GM19324 (cell line): ENCODE measurements at regions not wholly inside any gene's neighbourhood (a gene's known extent, or its start where the extent isn't known, plus 50 kb on each side); places are given as distances from the start of the nearest gene placed in this dataset.

ENCODE experiments used
- ATAC-seq: cut with Tn5 transposase; IDR thresholded peaks from one replicate; pipeline ENCODE4 v1.9.1; 2021; ENCODE audit warnings: mild to moderate bottlenecking, moderate library complexity; ENCODE audit not compliant: unreplicated experiment, low FRiP score

DNA sequence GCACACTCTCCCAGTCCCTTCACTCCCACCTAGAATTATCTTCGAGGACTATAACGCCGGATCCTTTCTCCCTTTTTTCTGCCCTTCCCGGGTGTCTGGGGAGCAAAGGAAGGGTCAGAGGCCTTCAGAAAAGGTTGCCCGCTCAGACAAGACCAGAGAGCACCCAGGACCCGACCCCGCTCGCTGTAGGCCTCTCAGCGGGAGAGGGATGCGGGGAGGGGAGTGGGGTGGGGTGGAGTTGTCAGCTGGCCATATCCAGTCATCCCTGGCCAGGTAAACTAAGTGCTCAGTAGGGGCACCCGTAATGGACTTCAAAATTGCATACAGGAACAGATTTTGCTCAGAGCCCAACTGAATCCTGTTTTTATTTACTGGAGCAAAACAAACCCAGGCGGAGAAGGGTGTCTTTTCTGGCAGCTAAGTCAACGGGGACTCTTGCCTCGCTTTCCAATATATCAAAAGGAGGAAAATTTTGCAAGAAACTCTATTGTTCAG, 65.0 kb downstream of the NOL4 start:
- ATAC-seq, result no peak

DNA sequence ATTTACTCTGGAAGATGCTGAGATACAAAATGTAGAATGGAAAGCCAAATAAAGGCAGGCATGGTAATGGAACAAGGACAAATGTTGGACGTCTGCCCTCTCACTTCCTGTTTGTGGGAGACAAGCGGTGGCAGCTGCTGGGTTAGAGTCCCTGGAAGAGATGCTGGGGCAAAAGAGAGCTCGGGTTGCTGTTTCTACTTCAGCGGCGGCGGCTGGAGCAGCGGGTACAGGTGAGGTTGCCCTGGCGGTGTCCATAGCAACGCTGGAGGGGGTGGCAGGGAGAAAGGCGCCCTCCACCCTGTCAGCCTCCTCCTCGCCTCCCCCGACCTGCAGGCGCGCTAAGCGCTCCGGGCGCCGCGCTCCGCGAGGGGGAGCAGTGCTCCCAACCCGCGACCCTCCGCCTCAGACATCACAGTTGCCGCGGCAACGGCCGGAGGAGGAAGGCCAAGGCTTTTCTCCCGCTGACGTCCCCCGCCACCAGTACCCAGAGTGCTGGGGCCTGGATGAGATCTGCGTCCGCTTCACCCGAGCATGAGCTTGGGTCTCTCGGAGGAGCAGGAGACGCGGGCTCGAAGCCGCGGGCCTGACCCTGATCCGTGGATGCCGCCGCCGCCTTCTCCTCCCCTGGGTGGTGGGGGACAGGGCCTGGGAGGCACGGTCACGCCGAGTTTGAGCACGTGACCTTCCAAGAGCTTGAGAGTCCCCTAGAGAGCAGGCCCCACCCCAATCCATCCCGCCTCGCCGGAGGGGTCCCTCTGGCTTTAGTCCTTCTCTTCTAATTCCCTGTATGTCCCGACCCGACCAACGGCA, 65.6 kb downstream of the NOL4 start:
- ATAC-seq, result no peak

DNA sequence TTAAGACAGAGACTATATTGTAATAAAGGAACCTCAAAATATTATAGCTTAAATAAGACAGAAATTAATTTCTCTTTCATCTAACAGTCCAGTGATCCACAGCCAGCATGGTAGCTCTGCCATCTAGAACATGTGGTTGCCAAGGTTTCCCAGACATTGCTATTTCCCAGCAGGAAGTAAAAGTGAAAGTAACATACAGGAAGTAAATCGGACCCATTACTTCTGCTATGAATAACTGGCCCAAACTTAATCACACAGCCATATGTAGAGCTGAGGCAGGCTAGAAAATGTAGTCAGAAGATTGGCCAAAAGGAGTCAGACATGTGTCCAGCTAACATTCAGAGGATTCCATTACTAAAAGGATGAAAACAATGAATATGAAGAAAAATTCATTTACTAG, 71.0 kb downstream of the NOL4 start:
- ATAC-seq, result no peak

DNA sequence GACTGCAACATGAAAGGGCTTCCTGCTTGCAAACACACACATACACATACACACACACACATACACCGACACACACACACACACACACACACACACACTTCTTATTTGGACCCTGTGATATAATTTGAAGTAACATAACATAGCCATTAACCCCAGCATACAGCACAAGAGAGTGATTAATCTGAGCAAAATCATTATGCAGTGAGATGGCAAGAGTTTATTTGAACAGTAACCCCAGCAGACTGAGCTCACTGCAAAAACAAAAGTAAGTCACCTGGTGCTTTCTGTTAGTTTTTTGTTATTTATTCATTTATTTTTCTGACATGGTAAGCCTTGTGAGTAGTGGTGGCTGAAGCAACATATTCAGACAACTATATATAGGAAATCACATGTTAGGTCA, 93.7 kb downstream of the NOL4 start:
- no peak for ATAC-seq

DNA sequence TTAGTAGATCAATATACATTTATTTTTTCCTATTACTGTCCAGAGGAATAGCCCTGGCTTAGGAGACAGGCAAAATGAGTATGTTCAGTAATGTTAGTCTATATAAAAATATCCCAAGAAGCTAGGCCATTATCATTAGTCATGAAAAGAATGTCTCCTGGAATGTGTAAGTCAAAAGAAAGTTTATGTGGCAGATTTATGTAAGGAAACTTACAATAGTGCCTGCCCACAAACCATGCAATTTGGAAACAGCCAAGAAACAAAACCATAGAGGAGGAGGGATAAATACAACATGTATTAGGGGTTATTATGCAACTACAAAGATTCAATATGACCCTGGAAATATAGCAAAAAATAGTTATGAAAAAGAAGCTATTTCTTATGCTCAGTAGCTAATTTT, 96.3 kb downstream of the NOL4 start:
- no peak for ATAC-seq

DNA sequence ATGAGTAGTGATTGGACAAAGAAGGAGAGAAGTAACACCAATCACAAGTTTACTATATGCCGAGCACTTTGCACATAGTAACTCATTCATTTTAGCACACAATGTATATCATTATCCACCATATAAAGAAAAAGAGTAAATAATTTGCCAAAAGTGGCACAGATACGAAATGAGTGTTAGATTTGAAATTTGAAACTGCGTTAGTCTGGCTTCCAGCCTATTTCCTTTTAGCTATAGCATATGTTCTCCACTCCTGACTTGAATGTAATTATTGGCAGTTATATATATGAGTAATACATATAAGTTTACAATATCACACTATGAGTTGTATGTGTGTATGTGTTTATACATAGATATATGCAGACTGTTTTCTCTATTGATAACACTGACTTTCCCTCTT, 98.6 kb downstream of the NOL4 start:
- no peak for ATAC-seq

DNA sequence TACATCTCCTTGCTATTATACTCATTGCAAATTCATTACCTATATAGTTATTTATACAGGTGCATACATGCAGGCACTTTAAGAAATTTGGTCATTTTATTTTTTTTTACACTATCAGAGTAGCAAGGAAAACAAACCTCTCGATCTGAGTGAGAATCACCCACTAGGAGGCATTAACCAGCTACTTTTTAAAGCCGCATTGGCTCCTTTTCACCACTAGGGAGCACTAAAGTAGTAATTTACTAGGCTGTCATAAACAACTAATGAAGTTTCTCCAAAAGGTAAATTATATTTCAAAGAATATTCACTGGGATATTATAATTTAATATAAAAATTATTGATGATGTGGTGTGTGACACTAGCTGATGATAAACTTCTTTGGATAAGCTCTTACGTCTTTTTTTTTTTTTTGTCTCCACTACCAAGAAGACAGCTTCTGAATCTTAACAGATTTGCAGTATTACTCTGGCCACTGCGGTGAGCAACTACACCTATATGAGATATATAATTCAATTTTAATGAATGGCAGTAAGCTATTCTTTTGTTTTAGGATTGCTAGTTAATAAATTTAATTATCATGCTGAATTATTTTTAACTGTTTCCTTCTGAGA, 101.9 kb downstream of the NOL4 start:
- peak; percentile 81 for ATAC-seq

DNA sequence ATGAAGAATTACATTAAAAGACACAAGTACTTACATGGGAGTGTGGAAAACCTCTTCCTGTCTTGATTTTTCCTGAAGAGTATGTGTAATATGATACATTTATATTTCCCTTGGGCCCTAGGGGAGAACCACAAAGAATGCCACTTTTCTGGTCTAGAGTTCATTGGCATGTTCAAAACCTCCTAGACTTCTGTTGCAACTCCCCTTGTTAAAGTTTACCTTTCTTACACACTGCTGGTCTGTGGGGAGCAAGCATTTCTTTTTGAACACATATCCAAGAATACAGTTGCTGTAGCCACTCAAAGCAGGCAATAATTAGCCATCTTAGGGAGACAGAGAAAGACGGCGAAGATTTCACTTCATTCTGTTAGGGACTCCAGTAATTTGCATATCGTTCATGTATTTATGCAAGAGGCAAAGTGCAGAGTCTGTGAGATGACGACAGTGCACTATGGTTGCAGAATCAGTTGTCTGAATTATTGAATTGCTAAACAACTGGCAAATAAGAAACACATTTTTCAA, 103.5 kb downstream of the NOL4 start:
- ATAC-seq, result no peak

DNA sequence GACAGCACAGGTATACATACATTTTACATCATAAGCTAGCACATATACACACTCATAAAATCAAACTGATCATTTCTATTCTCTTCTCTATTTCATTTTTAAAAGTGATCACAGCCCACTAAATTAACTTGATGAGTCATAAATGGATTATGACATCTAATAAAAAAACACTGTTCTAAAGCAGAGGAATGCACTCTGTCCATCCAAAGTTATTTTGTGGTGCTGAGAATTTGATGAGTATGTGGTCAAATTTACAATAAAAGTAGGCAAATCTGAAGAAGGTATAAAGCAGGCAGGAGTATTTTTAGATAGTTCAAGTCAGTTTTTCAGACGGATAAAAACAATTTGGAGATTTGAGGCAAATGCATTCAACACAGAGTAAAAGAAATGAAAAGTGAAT, 104.4 kb downstream of the NOL4 start:
- ATAC-seq, result no peak

DNA sequence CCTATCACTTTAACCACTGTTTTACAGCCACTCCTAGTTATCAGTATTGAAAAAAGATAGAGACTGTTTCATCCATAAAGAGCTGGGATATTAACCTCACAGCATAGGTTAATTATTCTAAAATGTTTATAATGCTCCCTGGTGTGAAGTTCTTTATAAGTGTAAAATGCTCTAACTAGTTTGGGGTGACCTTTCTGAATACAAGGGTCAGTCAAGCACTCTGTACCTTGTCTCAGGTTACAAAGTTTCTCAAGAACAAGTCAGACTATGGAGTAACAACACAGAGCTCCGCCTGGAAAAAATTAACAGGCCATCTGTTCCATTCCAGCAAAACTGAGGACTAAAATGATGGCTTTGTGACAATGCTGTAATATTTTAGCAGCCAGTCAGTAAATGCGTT, 107.4 kb downstream of the NOL4 start:
- ATAC-seq, result no peak

DNA sequence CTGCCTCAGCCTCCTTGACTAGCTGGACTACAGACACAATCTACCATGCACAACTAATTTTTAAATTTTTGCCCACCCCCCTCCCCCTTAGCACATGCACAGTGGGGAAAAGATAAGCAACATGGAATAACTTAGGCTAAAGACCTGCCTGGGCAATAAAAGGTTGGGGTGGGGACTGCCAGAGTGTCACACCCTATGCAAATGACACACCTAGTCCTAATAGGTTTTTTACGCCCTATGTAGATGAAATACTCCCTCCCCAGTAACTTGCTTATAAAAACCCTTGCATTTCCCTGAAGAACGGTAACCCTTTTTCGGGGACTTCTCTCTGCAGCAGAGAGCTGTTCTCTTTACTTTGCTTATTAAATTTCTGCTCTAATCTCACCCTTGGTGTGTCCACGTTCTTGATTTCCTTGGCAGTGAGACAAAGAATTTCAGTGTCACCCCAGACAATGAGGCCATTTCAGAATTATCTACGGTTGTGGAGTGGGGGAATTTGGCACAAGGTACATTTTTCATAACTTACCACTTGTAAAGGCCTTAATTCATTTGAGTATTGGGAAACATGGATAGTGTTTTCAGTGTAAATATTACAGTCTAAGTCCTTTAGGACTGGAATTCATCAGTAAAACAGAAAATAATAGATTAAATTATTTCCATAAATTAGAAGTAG, 109.2 kb downstream of the NOL4 start:
- ATAC-seq, result no peak

DNA sequence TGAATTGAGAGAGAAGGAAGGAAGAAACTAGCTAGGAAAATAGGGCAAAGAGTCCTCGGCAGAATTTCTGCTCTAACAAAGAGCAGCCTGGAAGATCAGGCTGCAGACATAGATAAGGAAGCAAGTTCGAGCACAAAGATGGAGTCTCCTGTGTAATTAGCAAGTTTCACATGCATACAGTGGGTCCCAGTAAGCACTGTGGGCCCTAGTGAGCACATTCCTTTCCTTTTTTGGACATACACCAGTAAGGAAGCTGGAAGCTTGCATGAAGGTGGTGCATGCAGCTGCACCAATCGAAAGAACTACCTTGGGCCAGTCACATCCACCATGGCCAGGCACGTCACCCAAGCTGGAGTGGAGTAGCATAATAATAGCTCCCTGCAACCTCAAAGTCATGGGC, 109.7 kb downstream of the NOL4 start:
- no peak for ATAC-seq

DNA sequence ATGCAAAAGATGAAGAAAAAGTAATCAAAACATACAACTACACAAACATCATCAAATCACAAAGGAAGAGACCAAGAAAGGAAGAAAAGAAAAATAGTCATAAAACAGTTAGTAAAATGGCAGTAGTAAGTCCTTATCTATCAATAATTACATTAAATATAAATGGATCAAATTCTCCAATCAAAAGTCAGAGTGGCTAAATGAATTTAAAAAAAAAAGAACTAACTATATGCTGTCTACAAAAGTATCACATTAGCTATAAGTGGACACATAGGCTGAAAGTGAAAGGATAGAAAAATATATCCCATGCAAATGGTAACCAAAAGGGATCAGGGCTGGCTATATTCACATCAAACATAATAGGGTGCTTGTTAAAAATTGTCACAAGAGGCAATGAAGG, 116.5 kb downstream of the NOL4 start:
- no peak for ATAC-seq

DNA sequence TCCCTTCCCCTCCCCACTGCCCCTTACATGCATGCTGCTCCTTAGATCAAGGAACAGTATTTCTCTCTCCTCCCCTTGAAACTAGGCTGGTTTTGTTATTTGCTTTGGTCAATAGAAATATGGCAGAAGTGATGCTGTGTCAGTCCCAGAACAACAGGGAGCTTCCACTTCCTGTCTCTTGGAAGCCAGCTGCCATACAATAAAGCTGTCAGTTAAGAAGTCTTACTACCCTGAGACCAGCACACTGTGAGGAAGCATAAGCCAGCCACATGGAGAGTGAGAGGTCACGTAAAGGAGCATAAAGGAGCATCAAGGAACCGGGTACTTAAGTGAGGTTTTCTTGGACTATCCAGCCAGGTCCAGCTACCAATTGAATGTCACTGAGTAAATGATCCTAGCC, 126.6 kb downstream of the NOL4 start:
- ATAC-seq, result no peak

DNA sequence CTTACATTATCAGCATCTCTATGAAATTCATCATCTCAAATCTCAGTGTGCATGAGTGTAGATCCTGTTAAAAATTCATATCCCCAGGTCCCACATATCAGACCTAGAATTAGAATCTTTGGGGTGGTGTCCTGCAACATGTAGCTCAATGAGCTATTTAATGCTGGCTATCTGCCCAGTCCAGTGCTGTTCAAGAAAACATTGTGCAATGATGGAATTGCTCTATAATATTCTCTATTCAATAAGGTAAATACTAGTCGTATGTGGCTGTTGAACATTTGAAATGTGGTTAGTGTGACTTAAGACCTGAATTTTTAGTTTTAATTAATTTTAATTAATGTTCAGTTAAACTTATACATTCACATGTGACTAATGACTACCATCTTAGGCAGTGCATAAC, 127.4 kb downstream of the NOL4 start:
- no peak for ATAC-seq

DNA sequence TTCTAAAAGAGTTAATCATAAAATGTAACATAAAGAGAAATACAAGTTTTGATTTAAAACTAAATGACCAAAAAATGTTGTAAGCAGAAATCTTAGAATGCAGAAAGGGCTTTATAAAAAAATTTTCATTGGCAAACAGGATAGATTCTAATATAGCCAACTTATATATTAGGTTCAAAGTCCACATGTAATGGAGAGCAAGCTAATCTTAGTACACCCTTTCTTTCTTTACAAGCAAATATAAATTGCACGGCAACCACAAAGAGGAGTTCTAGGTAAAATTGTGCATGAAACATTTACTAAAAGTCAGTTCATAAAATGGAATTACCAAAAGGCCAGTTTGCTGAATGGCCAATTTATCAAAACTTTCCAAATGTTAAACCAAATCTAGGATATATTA, 130.6 kb downstream of the NOL4 start:
- no peak for ATAC-seq

DNA sequence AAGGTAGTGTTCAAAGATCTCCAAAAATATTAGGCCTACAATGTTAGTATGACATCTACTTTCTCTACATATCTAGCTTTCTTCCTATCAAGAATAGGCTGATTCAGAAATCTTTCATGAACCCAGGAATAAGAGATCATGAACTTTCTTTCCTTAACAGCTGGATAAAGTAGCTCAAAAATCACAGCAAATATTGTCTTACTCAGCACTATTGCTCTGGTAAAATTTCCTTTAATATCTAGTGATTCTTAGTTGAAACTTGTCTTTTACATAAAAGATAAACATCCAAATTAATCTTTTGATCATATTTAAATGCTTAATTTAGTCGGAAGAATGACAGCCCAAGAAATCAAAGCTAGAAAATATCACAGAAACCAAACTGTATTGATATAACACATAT, 131.9 kb downstream of the NOL4 start:
- ATAC-seq, result no peak

DNA sequence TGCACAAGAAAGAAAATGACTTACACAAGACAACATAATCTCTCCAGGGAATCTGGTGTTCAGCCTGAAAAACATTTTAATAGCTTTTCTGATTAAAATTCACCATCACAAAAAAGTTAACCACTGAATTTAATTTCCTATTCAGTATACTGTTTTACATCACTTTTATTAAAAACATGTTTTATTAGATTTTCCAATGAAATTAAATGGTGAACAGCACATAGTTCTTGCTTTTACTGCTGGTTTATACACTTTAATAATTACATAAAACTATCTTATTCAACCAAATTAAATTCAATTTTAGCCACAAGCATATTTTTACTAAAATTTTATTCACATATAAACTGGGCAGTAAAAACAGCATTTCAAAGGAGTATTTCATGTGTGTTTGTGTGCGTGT, 138.3 kb downstream of the NOL4 start:
- no peak for ATAC-seq

DNA sequence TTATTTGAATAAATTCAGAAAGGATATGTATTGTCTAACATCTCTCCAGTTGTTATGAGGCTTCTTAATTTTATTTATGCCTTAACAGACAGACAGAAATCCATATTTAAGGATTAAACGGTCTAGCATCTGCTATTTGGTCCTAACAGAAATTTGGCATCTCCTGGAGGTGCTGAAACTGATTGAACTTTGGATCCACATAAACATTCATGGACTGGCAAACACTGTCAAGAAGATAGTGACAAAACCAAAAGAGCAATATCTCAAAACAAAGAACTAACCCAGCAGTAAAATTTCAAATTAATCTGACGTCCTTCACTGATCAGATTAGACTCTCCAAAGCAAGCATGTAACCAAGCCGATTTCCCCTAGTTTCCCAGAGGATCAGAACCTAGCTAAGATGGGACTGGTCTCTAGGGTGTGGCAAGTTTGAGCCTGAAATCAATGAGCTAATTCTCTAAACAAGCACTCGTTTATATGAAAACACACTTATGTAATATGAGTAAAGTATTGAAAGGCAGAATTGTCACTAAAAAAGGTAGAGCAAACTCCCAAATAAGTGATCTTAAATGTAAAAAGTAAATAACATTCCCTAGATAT, 139.5 kb downstream of the NOL4 start:
- no peak for ATAC-seq

DNA sequence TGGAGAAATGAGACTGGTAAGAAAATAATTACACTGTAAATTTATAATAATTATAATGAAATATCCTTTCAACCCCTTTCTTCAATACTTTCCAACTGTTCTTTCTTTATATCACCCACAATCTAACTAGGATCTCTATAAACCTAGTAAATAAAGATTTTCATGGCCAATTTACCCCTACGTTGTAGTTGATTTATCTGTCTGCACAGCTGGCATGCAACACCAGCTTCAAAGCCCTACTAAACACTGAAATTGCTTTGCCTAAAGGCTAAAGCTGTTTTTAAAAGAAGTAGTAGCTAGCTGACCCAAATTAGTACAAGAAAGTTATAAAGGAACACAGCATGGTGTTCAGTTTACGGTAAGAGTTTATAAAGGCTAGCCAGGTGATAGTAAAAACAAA, 140.1 kb downstream of the NOL4 start:
- ATAC-seq, result no peak

DNA sequence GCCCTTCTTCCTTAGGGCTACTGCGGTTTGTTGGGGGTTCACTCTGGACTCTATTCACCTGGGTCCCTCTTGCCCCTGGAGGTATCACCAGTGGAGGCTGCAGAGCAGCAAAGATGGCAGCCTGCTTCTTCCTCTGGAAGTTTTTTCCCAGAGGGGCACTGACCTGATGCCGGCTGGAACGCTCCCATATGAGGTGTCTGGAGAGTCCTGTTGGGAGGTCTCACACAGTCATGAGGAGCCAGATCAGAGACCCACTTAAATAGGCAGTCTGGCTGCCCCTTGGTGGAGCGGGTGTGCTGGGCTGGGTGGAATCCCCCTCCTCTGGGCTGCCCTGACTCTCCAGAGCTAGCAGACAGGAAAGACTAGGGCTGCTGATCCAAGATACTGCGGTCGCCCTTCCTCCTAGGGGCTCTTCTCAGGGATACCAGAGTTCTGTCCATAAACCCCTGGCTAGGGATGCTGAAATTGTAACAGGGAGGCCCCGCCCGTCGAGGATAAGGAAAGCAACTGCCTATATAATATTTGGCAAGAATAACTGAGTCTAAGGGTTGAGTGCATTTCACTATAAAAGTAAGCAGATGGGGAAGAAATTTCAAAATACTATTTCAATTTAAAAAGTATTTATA, 140.7 kb downstream of the NOL4 start:
- ATAC-seq, result no peak
